ENCODE measurements at regions not wholly inside any gene's neighbourhood (a gene's known extent, or its start where the extent isn't known, plus 50 kb on each side); places are given as distances from the start of the nearest gene placed in this dataset.

DNA sequence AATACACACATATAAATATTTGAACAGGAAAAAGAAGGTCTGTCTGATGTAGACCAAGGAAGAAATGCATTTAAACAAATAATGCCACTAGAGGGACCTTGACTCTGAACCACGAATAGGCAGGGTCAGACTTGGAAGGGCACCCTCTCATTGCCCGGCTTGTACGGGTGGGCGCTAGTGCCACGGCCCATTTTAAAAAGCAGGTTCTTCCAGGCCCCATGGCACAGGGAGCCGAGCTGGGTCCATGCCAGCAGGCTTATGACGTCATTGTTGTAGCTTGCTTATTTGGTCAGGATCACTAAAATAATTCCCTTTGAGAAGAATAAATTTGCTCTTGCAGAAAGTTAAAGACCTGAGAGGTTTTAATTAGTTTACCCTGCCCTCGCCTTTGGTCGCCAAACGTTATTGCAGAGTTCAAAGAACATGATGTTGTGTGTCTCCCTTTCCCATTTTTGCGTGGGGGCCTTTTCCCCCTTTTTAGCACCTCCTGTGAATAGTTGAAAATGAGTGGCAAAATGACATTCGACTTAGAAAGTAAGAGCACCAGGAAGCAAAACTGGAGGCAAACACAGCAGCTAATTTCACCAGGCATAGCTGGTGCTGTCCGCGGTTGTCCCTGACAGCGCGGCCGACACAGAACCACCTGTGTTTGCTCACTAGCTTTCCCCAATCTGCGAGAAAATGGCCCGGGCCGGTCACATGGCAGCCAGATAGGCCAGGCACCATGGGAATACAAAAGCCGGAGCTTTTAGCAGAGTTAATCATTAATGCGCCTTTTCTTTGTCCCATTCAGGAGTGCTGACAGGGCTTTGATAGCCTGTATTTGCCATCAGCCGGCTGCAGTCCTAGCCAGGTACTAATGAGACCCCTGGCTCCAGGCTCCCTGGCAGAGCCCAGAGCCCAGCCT lies 93.8 kb downstream of the FOXA2 start (continued):
- TF ChIP-seq KLF9 (CRISPR knock-in tag; IDR thresholded peaks at IDR 0.05; ENCODE audit: low read depth) (peak; percentile 28; the same call in 1 of the 2 replicates), TERF1 (CRISPR knock-in tag; IDR thresholded peaks at IDR 0.05) (no peak), FOXC1 (CRISPR knock-in tag; IDR thresholded peaks at IDR 0.05; ENCODE audit: borderline replicate concordance) (no peak), ZNF720 (CRISPR knock-in tag; IDR thresholded peaks at IDR 0.05) (no peak), CBX1 (IDR thresholded peaks at IDR 0.05; ENCODE audit: low read depth) (peak; percentile 77), KDM5B (CRISPR knock-in tag; IDR thresholded peaks at IDR 0.05; ENCODE audit: borderline replicate concordance) (peak; percentile 90), IKZF1 (IDR thresholded peaks at IDR 0.05) (no peak), ZIK1 (CRISPR knock-in tag; IDR thresholded peaks at IDR 0.05; ENCODE audit: borderline replicate concordance, low read depth) (peak; percentile 69; the same call in 1 of the 2 replicates), EP300 (IDR thresholded peaks at IDR 0.05; ENCODE audit: low read depth in 2 of 2, low read length in 2 of 2) (peak; percentile 81 to 92), EP300 (CRISPR knock-in tag; IDR thresholded peaks at IDR 0.05; ENCODE audit: borderline replicate concordance) (peak; percentile 73; the same call in 1 of the 2 replicates), ZNF282 (IDR thresholded peaks at IDR 0.05; ENCODE audit: partially characterized antibody) (no peak), PHF5A (CRISPR knock-in tag; IDR thresholded peaks at IDR 0.05; ENCODE audit: low read depth, unreplicated experiment) (peak; percentile 67), XBP1 (CRISPR knock-in tag; IDR thresholded peaks at IDR 0.05) (no peak), FOXA3 (CRISPR knock-in tag; IDR thresholded peaks at IDR 0.05) (peak; percentile 89), KLF11 (CRISPR knock-in tag; IDR thresholded peaks at IDR 0.05) (no peak), NCOA5 (CRISPR knock-in tag; IDR thresholded peaks at IDR 0.05) (no peak; the same call in 1 of the 2 replicates), CHCHD3 (CRISPR knock-in tag; IDR thresholded peaks at IDR 0.05) (no peak)
- TF ChIP-seq, protein P1, sequence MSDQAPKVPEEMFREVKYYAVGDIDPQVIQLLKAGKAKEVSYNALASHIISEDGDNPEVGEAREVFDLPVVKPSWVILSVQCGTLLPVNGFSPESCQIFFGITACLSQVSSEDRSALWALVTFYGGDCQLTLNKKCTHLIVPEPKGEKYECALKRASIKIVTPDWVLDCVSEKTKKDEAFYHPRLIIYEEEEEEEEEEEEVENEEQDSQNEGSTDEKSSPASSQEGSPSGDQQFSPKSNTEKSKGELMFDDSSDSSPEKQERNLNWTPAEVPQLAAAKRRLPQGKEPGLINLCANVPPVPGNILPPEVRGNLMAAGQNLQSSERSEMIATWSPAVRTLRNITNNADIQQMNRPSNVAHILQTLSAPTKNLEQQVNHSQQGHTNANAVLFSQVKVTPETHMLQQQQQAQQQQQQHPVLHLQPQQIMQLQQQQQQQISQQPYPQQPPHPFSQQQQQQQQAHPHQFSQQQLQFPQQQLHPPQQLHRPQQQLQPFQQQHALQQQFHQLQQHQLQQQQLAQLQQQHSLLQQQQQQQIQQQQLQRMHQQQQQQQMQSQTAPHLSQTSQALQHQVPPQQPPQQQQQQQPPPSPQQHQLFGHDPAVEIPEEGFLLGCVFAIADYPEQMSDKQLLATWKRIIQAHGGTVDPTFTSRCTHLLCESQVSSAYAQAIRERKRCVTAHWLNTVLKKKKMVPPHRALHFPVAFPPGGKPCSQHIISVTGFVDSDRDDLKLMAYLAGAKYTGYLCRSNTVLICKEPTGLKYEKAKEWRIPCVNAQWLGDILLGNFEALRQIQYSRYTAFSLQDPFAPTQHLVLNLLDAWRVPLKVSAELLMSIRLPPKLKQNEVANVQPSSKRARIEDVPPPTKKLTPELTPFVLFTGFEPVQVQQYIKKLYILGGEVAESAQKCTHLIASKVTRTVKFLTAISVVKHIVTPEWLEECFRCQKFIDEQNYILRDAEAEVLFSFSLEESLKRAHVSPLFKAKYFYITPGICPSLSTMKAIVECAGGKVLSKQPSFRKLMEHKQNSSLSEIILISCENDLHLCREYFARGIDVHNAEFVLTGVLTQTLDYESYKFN (CRISPR knock-in tag; conservative IDR thresholded peaks at IDR 0.05) = peak; percentile 89
- TF ChIP-seq, protein P2, sequence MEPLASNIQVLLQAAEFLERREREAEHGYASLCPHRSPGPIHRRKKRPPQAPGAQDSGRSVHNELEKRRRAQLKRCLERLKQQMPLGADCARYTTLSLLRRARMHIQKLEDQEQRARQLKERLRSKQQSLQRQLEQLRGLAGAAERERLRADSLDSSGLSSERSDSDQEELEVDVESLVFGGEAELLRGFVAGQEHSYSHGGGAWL (CRISPR knock-in tag; IDR thresholded peaks at IDR 0.05) = peak; percentile 89; the same call in 1 of the 2 replicates
- TF ChIP-seq, protein P3, sequence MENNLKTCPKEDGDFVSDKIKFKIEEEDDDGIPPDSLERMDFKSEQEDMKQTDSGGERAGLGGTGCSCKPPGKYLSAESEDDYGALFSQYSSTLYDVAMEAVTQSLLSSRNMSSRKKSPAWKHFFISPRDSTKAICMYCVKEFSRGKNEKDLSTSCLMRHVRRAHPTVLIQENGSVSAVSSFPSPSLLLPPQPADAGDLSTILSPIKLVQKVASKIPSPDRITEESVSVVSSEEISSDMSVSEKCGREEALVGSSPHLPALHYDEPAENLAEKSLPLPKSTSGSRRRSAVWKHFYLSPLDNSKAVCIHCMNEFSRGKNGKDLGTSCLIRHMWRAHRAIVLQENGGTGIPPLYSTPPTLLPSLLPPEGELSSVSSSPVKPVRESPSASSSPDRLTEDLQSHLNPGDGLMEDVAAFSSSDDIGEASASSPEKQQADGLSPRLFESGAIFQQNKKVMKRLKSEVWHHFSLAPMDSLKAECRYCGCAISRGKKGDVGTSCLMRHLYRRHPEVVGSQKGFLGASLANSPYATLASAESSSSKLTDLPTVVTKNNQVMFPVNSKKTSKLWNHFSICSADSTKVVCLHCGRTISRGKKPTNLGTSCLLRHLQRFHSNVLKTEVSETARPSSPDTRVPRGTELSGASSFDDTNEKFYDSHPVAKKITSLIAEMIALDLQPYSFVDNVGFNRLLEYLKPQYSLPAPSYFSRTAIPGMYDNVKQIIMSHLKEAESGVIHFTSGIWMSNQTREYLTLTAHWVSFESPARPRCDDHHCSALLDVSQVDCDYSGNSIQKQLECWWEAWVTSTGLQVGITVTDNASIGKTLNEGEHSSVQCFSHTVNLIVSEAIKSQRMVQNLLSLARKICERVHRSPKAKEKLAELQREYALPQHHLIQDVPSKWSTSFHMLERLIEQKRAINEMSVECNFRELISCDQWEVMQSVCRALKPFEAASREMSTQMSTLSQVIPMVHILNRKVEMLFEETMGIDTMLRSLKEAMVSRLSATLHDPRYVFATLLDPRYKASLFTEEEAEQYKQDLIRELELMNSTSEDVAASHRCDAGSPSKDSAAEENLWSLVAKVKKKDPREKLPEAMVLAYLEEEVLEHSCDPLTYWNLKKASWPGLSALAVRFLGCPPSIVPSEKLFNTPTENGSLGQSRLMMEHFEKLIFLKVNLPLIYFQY (CRISPR knock-in tag; IDR thresholded peaks at IDR 0.05; ENCODE audit: borderline replicate concordance) = peak; percentile 87
- TF ChIP-seq, protein P4, sequence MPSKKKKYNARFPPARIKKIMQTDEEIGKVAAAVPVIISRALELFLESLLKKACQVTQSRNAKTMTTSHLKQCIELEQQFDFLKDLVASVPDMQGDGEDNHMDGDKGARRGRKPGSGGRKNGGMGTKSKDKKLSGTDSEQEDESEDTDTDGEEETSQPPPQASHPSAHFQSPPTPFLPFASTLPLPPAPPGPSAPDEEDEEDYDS (CRISPR knock-in tag; IDR thresholded peaks at IDR 0.05) = peak; percentile 92

Data from HepG2 (cell line).